Mesenteric fat pad (tissue), 1 donor: ENCODE measurements at regions not wholly inside any gene's neighbourhood (a gene's known extent, or its start where the extent isn't known, plus 50 kb on each side); places are given as distances from the start of the nearest gene placed in this dataset.
"Not testable (repeated sequence)": the region's sequence is repeated elsewhere in the genome, so short reads cannot be mapped to it uniquely, and the experiment has no call there.

Experiments used
- DNase-seq: peaks from one replicate; pipeline ENCODE4 v3.0.0-alpha.2; 2020; ENCODE audit warnings: low spot score
- donor health status: DM: yes; HTN: yes; CAD: no.

GRCh38 chr1:120941066-120941465 is 51.5 kb downstream of the PPIAL4A start:
- not testable (repeated sequence) for DNase-seq

- DNase-seq, result not testable (repeated sequence)
These were observed 52.3 kb downstream of the PPIAL4A start for GRCh38 chr1:120941836-120942217.

GRCh38 chr1:120942218-120942944 is 52.8 kb downstream of the PPIAL4A start:
- not testable (repeated sequence) for DNase-seq

GRCh38 chr1:120942945-120943319 is 53.4 kb downstream of the PPIAL4A start:
- DNase-seq, result not testable (repeated sequence)

GRCh38 chr1:120944691-120945090 is 55.1 kb downstream of the PPIAL4A start:
- not testable (repeated sequence) for DNase-seq

GRCh38 chr1:120945122-120945521 is 55.6 kb downstream of the PPIAL4A start:
- not testable (repeated sequence) for DNase-seq

GRCh38 chr1:120947114-120947513 is 57.5 kb downstream of the PPIAL4A start:
- DNase-seq, result not testable (repeated sequence)

GRCh38 chr1:120949724-120950123 is 60.2 kb downstream of the PPIAL4A start:
- DNase-seq, result not testable (repeated sequence)

GRCh38 chr1:120950633-120951032 is 61.1 kb downstream of the PPIAL4A start:
- DNase-seq, result not testable (repeated sequence)

GRCh38 chr1:120951100-120951499 is 61.5 kb downstream of the PPIAL4A start:
- DNase-seq, result not testable (repeated sequence)

- DNase-seq, result not testable (repeated sequence)
These were observed 62.8 kb downstream of the PPIAL4A start for GRCh38 chr1:120952207-120952870.

- DNase-seq, result not testable (repeated sequence)
These were observed 63.3 kb downstream of the PPIAL4A start for GRCh38 chr1:120952871-120953265.

GRCh38 chr1:120954736-120955135 is 65.2 kb downstream of the PPIAL4A start:
- no peak for DNase-seq

- DNase-seq, result not testable (repeated sequence)
These were observed 66.4 kb downstream of the PPIAL4A start for GRCh38 chr1:120955961-120956360.

GRCh38 chr1:120966018-120966417 is 76.4 kb downstream of the PPIAL4A start:
- DNase-seq, result not testable (repeated sequence)

GRCh38 chr1:120972863-120973262 is 83.3 kb downstream of the PPIAL4A start:
- DNase-seq, result not testable (repeated sequence)

GRCh38 chr1:120973836-120974235 is 84.3 kb downstream of the PPIAL4A start:
- DNase-seq, result not testable (repeated sequence)

- DNase-seq, result not testable (repeated sequence)
These were observed 87.7 kb downstream of the PPIAL4A start for GRCh38 chr1:120977279-120977678.

GRCh38 chr1:120981489-120982094 is 92.0 kb downstream of the PPIAL4A start:
- DNase-seq, result not testable (repeated sequence)

GRCh38 chr1:120994614-120995013 is 105.0 kb downstream of the PPIAL4A start:
- not testable (repeated sequence) for DNase-seq

- DNase-seq, result not testable (repeated sequence)
These were observed 105.5 kb downstream of the PPIAL4A start for GRCh38 chr1:120995025-120995424.

GRCh38 chr1:121001090-121001726 is 111.6 kb downstream of the PPIAL4A start:
- not testable (repeated sequence) for DNase-seq
